Stimulated activated memory B cell treated with anti-CD40 and anti-IgM and Interleukin-4, amounts not matched to agents 10 μg/mL and 1 μg/mL and 100 μg/mL, for 72 hours (primary cell): ENCODE measurements at regions not wholly inside any gene's neighbourhood (a gene's known extent, or its start where the extent isn't known, plus 50 kb on each side); places are given as distances from the start of the nearest gene placed in this dataset.

Experiments
- ATAC-seq: fragments of 150-1000 bp; cut with Tn5 transposase; 2 replicates; pipeline ENCODE4 v1.10.0; 2021
- H3K27ac Mint-ChIP-seq: one replicate; pipeline ENCODE4 v1.8.0; 2022; ENCODE audit warnings: mild to moderate bottlenecking, mixed read lengths
- H3K27me3 Mint-ChIP-seq: one replicate; pipeline ENCODE4 v1.8.0; 2022; ENCODE audit warnings: mixed read lengths
- H3K36me3 Mint-ChIP-seq: one replicate; pipeline ENCODE4 v1.8.0; 2022; ENCODE audit warnings: mixed read lengths
- H3K4me1 Mint-ChIP-seq: one replicate; pipeline ENCODE4 v1.8.0; 2022; ENCODE audit warnings: mixed read lengths
- H3K4me3 Mint-ChIP-seq: one replicate; pipeline ENCODE4 v1.8.0; 2022; ENCODE audit warnings: mild to moderate bottlenecking, moderate library complexity, mixed read lengths
- H3K9me3 Mint-ChIP-seq: one replicate; pipeline ENCODE4 v1.8.0; 2022; ENCODE audit warnings: mixed read lengths

- H3K27me3 Mint-ChIP-seq: no peaks in the 10 kb centered on the region
- no peak overlapping the region for H3K4me3 Mint-ChIP-seq
- no peaks in the 10 kb centered on the region for H3K36me3 Mint-ChIP-seq
- no peaks in the 10 kb centered on the region for H3K9me3 Mint-ChIP-seq
- no peaks in the 10 kb centered on the region for H3K4me1 Mint-ChIP-seq
- H3K27ac Mint-ChIP-seq: no peak overlapping the region
- no peak for ATAC-seq
Measured at GRCh38 chr7:49264530-49264929, 340.2 kb downstream of the CDC14C start.

- no peak for ATAC-seq
- no peak overlapping the region for H3K4me3 Mint-ChIP-seq
- no peaks in the 10 kb centered on the region for H3K9me3 Mint-ChIP-seq
- H3K27ac Mint-ChIP-seq: no peak overlapping the region
- no peaks in the 10 kb centered on the region for H3K36me3 Mint-ChIP-seq
- H3K27me3 Mint-ChIP-seq: no peaks in the 10 kb centered on the region
- no peaks in the 10 kb centered on the region for H3K4me1 Mint-ChIP-seq
Measured at GRCh38 chr7:49273897-49274296, 349.6 kb downstream of the CDC14C start.

GRCh38 chr7:49279891-49280290 lies 355.5 kb downstream of the CDC14C start:
- H3K4me3 Mint-ChIP-seq: no peak overlapping the region
- ATAC-seq: no peak
- H3K27ac Mint-ChIP-seq: no peak overlapping the region
- no peaks in the 10 kb centered on the region for H3K4me1 Mint-ChIP-seq
- no peaks in the 10 kb centered on the region for H3K9me3 Mint-ChIP-seq
- no peaks in the 10 kb centered on the region for H3K36me3 Mint-ChIP-seq
- no peaks in the 10 kb centered on the region for H3K27me3 Mint-ChIP-seq

GRCh38 chr7:49287653-49288052 lies 363.3 kb downstream of the CDC14C start:
- ATAC-seq: no peak

GRCh38 chr7:49294611-49295010 lies 370.3 kb downstream of the CDC14C start:
- no peak overlapping the region for H3K4me3 Mint-ChIP-seq
- no peaks in the 10 kb centered on the region for H3K36me3 Mint-ChIP-seq
- no peak overlapping the region for H3K27ac Mint-ChIP-seq
- no peak for ATAC-seq
- H3K27me3 Mint-ChIP-seq: no peaks in the 10 kb centered on the region
- no peaks in the 10 kb centered on the region for H3K9me3 Mint-ChIP-seq
- no peaks in the 10 kb centered on the region for H3K4me1 Mint-ChIP-seq

More at GRCh38 chr7:49287653-49288052, 363.3 kb downstream of the CDC14C start:
- no peaks in the 10 kb centered on the region for H3K4me1 Mint-ChIP-seq
- no peaks in the 10 kb centered on the region for H3K9me3 Mint-ChIP-seq
- H3K4me3 Mint-ChIP-seq: no peak overlapping the region
- no peaks in the 10 kb centered on the region for H3K36me3 Mint-ChIP-seq
- no peaks in the 10 kb centered on the region for H3K27me3 Mint-ChIP-seq
- no peak overlapping the region for H3K27ac Mint-ChIP-seq

GRCh38 chr7:49295146-49295545 lies 370.8 kb downstream of the CDC14C start:
- ATAC-seq: no peak
- Mint-ChIP-seq H3K4me1 (no peaks in the 10 kb centered on the region), H3K27me3 (no peaks in the 10 kb centered on the region)

GRCh38 chr7:49297958-49298357 lies 373.6 kb downstream of the CDC14C start:
- Mint-ChIP-seq H3K36me3 (no peaks in the 10 kb centered on the region), H3K27ac (no peak overlapping the region), H3K4me3 (no peak overlapping the region), H3K4me1 (no peaks in the 10 kb centered on the region), H3K9me3 (peaks cover 10% of the 10 kb centered on the region), H3K27me3 (no peaks in the 10 kb centered on the region)
- no peak for ATAC-seq

More at GRCh38 chr7:49295146-49295545, 370.8 kb downstream of the CDC14C start:
- Mint-ChIP-seq H3K4me3 (no peak overlapping the region), H3K36me3 (no peaks in the 10 kb centered on the region), H3K27ac (no peak overlapping the region), H3K9me3 (no peaks in the 10 kb centered on the region)

- Mint-ChIP-seq H3K27ac (no peak overlapping the region), H3K4me1 (no peaks in the 10 kb centered on the region), H3K36me3 (no peaks in the 10 kb centered on the region), H3K27me3 (no peaks in the 10 kb centered on the region), H3K9me3 (peaks cover 6% of the 10 kb centered on the region), H3K4me3 (no peak overlapping the region)
- ATAC-seq: no peak
Measured at GRCh38 chr7:49308787-49309186, 384.4 kb downstream of the CDC14C start.

- ATAC-seq: no peak
- Mint-ChIP-seq H3K36me3 (no peaks in the 10 kb centered on the region), H3K4me1 (no peaks in the 10 kb centered on the region), H3K4me3 (no peak overlapping the region), H3K27ac (no peak overlapping the region), H3K9me3 (no peaks in the 10 kb centered on the region), H3K27me3 (no peaks in the 10 kb centered on the region)
Measured at GRCh38 chr7:49320083-49320482, 395.7 kb downstream of the CDC14C start.

- Mint-ChIP-seq H3K36me3 (no peaks in the 10 kb centered on the region), H3K9me3 (no peaks in the 10 kb centered on the region), H3K4me1 (no peaks in the 10 kb centered on the region), H3K4me3 (no peak overlapping the region), H3K27me3 (no peaks in the 10 kb centered on the region), H3K27ac (no peak overlapping the region)
- ATAC-seq: no peak
Measured at GRCh38 chr7:49321843-49322242, 397.5 kb downstream of the CDC14C start.

GRCh38 chr7:49322476-49322875 lies 398.1 kb downstream of the CDC14C start:
- no peaks in the 10 kb centered on the region for H3K27me3 Mint-ChIP-seq
- H3K9me3 Mint-ChIP-seq: no peaks in the 10 kb centered on the region
- no peak overlapping the region for H3K4me3 Mint-ChIP-seq
- H3K27ac Mint-ChIP-seq: no peak overlapping the region
- H3K36me3 Mint-ChIP-seq: no peaks in the 10 kb centered on the region
- H3K4me1 Mint-ChIP-seq: no peaks in the 10 kb centered on the region
- no peak for ATAC-seq

GRCh38 chr7:49324040-49324439 lies 399.7 kb downstream of the CDC14C start:
- H3K4me3 Mint-ChIP-seq: no peak overlapping the region
- H3K4me1 Mint-ChIP-seq: no peaks in the 10 kb centered on the region
- H3K36me3 Mint-ChIP-seq: no peaks in the 10 kb centered on the region
- ATAC-seq: no peak
- no peak overlapping the region for H3K27ac Mint-ChIP-seq
- H3K27me3 Mint-ChIP-seq: no peaks in the 10 kb centered on the region
- no peaks in the 10 kb centered on the region for H3K9me3 Mint-ChIP-seq

- Mint-ChIP-seq H3K36me3 (no peaks in the 10 kb centered on the region), H3K4me1 (no peaks in the 10 kb centered on the region), H3K4me3 (no peak overlapping the region), H3K27me3 (no peaks in the 10 kb centered on the region), H3K9me3 (no peaks in the 10 kb centered on the region), H3K27ac (no peak overlapping the region)
- no peak for ATAC-seq
Measured at GRCh38 chr7:49324707-49325106, 400.4 kb downstream of the CDC14C start.

- Mint-ChIP-seq H3K36me3 (no peaks in the 10 kb centered on the region), H3K4me3 (no peak overlapping the region), H3K4me1 (no peaks in the 10 kb centered on the region), H3K9me3 (no peaks in the 10 kb centered on the region), H3K27ac (no peak overlapping the region), H3K27me3 (no peaks in the 10 kb centered on the region)
- ATAC-seq: no peak
Measured at GRCh38 chr7:49325571-49325970, 401.2 kb downstream of the CDC14C start.

GRCh38 chr7:49327155-49327554 lies 402.8 kb downstream of the CDC14C start:
- no peak for ATAC-seq
- H3K27me3 Mint-ChIP-seq: no peaks in the 10 kb centered on the region
- no peak overlapping the region for H3K4me3 Mint-ChIP-seq
- H3K9me3 Mint-ChIP-seq: no peaks in the 10 kb centered on the region
- no peaks in the 10 kb centered on the region for H3K4me1 Mint-ChIP-seq
- no peaks in the 10 kb centered on the region for H3K36me3 Mint-ChIP-seq
- no peak overlapping the region for H3K27ac Mint-ChIP-seq

GRCh38 chr7:49333180-49333881 lies 409.0 kb downstream of the CDC14C start:
- Mint-ChIP-seq H3K4me1 (no peaks in the 10 kb centered on the region), H3K27ac (no peak overlapping the region), H3K27me3 (no peaks in the 10 kb centered on the region), H3K4me3 (no peak overlapping the region), H3K36me3 (no peaks in the 10 kb centered on the region), H3K9me3 (peaks cover 3% of the 10 kb centered on the region)
- no peak for ATAC-seq
